NAMALWA (cell line): ENCODE measurements at regions not wholly inside any gene's neighbourhood (a gene's known extent, or its start where the extent isn't known, plus 50 kb on each side); places are given as distances from the start of the nearest gene placed in this dataset.

ENCODE experiments used
- DNase-seq: peaks from one replicate; pipeline ENCODE4 v3.0.0-alpha.2; 2015; ENCODE audit warnings: low spot score

- DNase-seq: no peak
Measured at GRCh38 chr13:22311734-22312404, 641.0 kb downstream of the FGF9 start.

GRCh38 chr13:22312405-22312803, 641.5 kb downstream of the FGF9 start:
- no peak for DNase-seq

GRCh38 chr13:22316494-22317025, 645.7 kb downstream of the FGF9 start:
- DNase-seq: no peak

- DNase-seq: no peak
Measured at GRCh38 chr13:22320991-22321390, 650.1 kb downstream of the FGF9 start.

GRCh38 chr13:22325761-22326160, 654.9 kb downstream of the FGF9 start:
- DNase-seq: no peak

GRCh38 chr13:22332416-22332815, 661.5 kb downstream of the FGF9 start:
- no peak for DNase-seq

GRCh38 chr13:22336460-22336859, 665.6 kb downstream of the FGF9 start:
- DNase-seq: no peak

GRCh38 chr13:22357132-22357531, 686.3 kb downstream of the FGF9 start:
- DNase-seq: no peak

GRCh38 chr13:22369090-22369489, 698.2 kb downstream of the FGF9 start:
- DNase-seq: no peak

GRCh38 chr13:22369840-22370239, 699.0 kb downstream of the FGF9 start:
- DNase-seq: no peak

GRCh38 chr13:22372261-22372660, 701.4 kb downstream of the FGF9 start:
- DNase-seq: no peak

- DNase-seq: no peak
Measured at GRCh38 chr13:22375151-22375550, 704.3 kb downstream of the FGF9 start.

GRCh38 chr13:22387899-22388298, 717.0 kb downstream of the FGF9 start:
- DNase-seq: no peak

GRCh38 chr13:22399801-22400420, 729.0 kb downstream of the FGF9 start:
- no peak for DNase-seq

GRCh38 chr13:22402682-22403081, 731.8 kb downstream of the FGF9 start:
- no peak for DNase-seq

- DNase-seq: no peak
Measured at GRCh38 chr13:22403144-22403543, 732.3 kb downstream of the FGF9 start.

- DNase-seq: no peak
Measured at GRCh38 chr13:22405891-22406290, 735.0 kb downstream of the FGF9 start.

- no peak for DNase-seq
Measured at GRCh38 chr13:22412452-22412851, 741.6 kb downstream of the FGF9 start.

- DNase-seq: no peak
Measured at GRCh38 chr13:22422023-22422422, 751.1 kb downstream of the FGF9 start.

- no peak for DNase-seq
Measured at GRCh38 chr13:22422712-22423111, 751.8 kb downstream of the FGF9 start.

- no peak for DNase-seq
Measured at GRCh38 chr13:22423261-22423660, 752.4 kb downstream of the FGF9 start.

GRCh38 chr13:22425087-22425486, 754.2 kb downstream of the FGF9 start:
- no peak for DNase-seq

- DNase-seq: no peak
Measured at GRCh38 chr13:22427066-22427465, 753.7 kb upstream of the SGCG start.

GRCh38 chr13:22427783-22428182, 753.0 kb upstream of the SGCG start:
- DNase-seq: no peak
